GM20000 (cell line): ENCODE measurements at regions not wholly inside any gene's neighbourhood (a gene's known extent, or its start where the extent isn't known, plus 50 kb on each side); places are given as distances from the start of the nearest gene placed in this dataset.
"Not testable (repeated sequence)": the region's sequence is repeated elsewhere in the genome, so short reads cannot be mapped to it uniquely, and the experiment has no call there.

Experiments used
- DNase-seq: peaks from one replicate; pipeline ENCODE4 v3.0.0; 2012; ENCODE audit warnings: low spot score
- TF ChIP-seq, protein P1 (sequence below): IDR thresholded peaks from 2 replicates; pipeline ENCODE4 v1.5.1; 2012; ENCODE audit warnings: mild to moderate bottlenecking, control low read depth; ENCODE audit errors: extremely low read depth, missing control alignments

DNA sequence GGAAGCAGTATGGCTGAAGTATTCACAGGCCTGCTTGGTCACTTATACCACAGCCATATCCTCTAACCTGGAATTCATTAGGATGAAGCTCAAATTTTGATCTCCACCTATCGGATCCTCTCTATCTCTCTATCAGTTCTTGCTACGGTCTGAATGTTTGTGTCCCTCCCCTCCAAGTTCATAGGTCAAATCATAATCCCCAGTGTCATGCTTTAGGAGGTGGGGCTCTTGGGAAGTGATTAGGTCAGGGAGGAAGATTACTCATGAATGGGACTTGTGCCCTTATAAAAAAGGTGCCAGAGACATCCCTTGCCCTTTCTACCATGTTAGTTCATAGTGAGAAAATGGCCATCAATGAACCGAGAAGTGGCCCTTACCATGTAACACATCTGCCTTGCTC lies 190.8 kb upstream of the MYLIP start:
- no peak for DNase-seq
- TF ChIP-seq, protein P1, sequence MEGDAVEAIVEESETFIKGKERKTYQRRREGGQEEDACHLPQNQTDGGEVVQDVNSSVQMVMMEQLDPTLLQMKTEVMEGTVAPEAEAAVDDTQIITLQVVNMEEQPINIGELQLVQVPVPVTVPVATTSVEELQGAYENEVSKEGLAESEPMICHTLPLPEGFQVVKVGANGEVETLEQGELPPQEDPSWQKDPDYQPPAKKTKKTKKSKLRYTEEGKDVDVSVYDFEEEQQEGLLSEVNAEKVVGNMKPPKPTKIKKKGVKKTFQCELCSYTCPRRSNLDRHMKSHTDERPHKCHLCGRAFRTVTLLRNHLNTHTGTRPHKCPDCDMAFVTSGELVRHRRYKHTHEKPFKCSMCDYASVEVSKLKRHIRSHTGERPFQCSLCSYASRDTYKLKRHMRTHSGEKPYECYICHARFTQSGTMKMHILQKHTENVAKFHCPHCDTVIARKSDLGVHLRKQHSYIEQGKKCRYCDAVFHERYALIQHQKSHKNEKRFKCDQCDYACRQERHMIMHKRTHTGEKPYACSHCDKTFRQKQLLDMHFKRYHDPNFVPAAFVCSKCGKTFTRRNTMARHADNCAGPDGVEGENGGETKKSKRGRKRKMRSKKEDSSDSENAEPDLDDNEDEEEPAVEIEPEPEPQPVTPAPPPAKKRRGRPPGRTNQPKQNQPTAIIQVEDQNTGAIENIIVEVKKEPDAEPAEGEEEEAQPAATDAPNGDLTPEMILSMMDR, result no peak

DNA sequence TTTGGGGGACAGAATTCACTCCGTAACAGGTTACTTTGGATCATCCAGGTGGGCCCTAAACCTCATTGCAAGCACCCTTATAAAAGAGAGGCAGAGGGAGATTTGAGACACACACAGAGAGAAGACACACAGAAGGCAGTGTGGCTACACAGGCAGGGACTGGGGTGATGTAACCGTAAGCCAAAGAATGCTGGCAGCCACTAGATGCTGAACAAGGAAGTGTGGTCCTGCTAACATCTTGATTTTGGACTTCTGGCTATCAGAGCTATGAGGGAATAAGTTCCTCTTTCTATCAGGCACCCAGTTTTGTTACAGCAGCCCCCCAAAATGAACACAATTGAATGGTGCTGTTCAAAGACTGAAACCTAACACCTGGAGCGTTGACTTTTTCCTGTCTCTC lies 191.3 kb upstream of the MYLIP start:
- TF ChIP-seq, protein P1, result no peak
- no peak for DNase-seq

DNA sequence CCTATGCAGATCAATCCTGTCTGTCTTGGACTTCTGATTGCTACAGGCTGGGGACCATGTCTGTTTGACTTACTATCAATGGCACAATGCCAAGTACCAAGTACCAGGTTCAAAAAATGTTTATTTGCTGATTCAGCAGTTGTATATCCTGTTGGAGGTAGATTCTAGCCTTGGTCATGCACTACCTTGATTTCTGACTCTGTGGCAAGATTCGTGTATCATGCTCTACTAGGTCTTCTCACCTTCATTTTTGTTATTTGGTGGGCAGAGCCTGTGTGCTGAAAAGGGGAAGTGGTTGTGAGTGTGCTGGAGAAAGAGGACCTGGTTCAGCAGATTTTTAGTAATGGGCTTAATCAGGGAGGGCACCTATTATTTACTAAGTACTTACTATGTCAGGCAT lies 192.4 kb upstream of the MYLIP start:
- TF ChIP-seq, protein P1, result no peak
- DNase-seq, result peak; percentile 27

- no peak for DNase-seq
- TF ChIP-seq, protein P1, result no peak
Measured at GRCh38 chr6:15935661-15936060, 193.2 kb upstream of the MYLIP start.

- DNase-seq, result not testable (repeated sequence)
Measured at GRCh38 chr6:15931697-15932096, 197.2 kb upstream of the MYLIP start.

DNA sequence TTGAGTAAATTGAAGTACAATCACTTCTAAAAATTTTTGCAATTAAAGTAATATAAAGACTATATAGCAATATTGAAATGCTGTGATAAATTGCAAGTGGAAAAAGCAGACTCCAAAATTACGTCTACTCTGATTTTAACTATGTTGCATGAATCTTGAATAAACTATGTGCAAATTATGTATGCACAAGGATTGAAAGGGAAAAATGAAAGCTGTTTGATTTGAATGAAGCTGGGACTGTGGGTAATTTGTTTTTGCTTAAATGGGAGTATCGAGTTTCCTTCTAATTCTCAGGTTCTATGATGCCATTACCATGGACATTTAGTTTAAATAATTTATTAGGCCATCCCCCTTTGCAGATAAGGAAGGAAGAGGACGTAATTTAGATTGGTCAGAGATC lies 198.7 kb upstream of the MYLIP start:
- TF ChIP-seq, protein P1, result no peak
- DNase-seq, result no peak

- TF ChIP-seq, protein P1, result no peak
- DNase-seq, result no peak
Measured at GRCh38 chr6:15929685-15930084, 199.2 kb upstream of the MYLIP start.

GRCh38 chr6:15927531-15928225 lies 201.2 kb upstream of the MYLIP start:
- no peak for DNase-seq
- TF ChIP-seq, protein P1, result no peak
